Prostate gland (tissue), 2 donors: ENCODE measurements at regions not wholly inside any gene's neighbourhood (a gene's known extent, or its start where the extent isn't known, plus 50 kb on each side); places are given as distances from the start of the nearest gene placed in this dataset.

Experiments used
- DNase-seq: peaks from one replicate; pipeline ENCODE4 v3.0.0-alpha.2; 2019; ENCODE audit warnings: low spot score
- H3K27ac ChIP-seq, 2 donors: fragments of 200-600 bp; sonication (generic); 2 replicates each; pipeline ENCODE4 v1.5.1; 2017 to 2019
- H3K27me3 ChIP-seq: fragments of 200-600 bp; sonication (generic); replicated peaks from 2 replicates; pipeline ENCODE4 v1.5.1; 2019; ENCODE audit not compliant: insufficient read depth
- H3K36me3 ChIP-seq, 2 donors: fragments of 200-600 bp; sonication (generic); 1 replicate in 1 of 2; 2 replicates in 1 of 2; pipeline versions ENCODE4 v1.5.1 to v1.8.1; 2017 to 2019
- H3K4me1 ChIP-seq: fragments of 200-600 bp; sonication (generic); replicated peaks from 2 replicates; pipeline ENCODE4 v1.5.1; 2019
- H3K4me3 ChIP-seq, 2 donors: fragments of 200-600 bp; sonication (generic); 2 replicates each; pipeline ENCODE4 v1.5.1; 2017 to 2019
- H3K9me3 ChIP-seq: fragments of 200-600 bp; sonication (generic); 2 replicates; pipeline ENCODE4 v1.5.1; 2017
- POLR2A ChIP-seq: fragments of 450-650 bp; IDR thresholded peaks from one replicate; pipeline ENCODE4 v1.6.1; 2016; ENCODE audit warnings: antibody characterized with exemption, mild to moderate bottlenecking
- POLR2AphosphoS5 ChIP-seq: sonication (generic); formaldehyde crosslinking; IDR thresholded peaks from one replicate; pipeline ENCODE4 v1.6.1; 2017; ENCODE audit warnings: antibody characterized with exemption
- WGBS: methylation state at CpG from one replicate; pipeline ENCODE4 v1.1.5; 2018; 5-methylcytosine and 5-hydroxymethylcytosine counted together
- intact Hi-C: fragments of 100-400 bp; cut with DNase I; formaldehyde crosslinking; loops from one replicate; pipeline ENCODE4 v1.14.2; 2022
- TF ChIP-seq, protein P1 (sequence below), 4 experiments: fragments of 200-600 bp in 2 of 4; fragments of 450-650 bp in 2 of 4; sonication (generic) in 2 of 4; IDR thresholded peaks; 1 replicate in 3 of 4; 2 replicates in 1 of 4; pipeline ENCODE4 v1.5.1; 2016 to 2019; ENCODE audit warnings: antibody characterized with exemption in 4 of 4, mild to moderate bottlenecking in 2 of 4, moderate library complexity in 2 of 4

DNA sequence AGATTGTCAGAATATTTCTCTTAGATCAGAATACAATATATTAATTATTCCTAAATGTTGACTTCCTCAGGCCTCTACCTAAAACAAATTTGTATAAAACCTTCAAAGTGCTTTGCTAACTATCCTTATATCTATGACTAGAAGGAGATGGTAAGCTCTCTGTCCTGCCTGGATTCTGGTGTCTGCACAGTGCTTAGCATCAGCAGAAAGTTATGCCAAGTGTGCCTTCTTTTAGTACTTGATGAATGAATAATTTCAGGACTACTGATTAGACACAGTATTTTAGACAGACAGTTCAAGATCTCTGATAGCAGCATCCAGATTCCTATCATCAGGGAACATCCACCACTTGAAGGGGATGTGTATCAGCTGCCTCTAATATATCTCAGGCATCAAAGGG, 242.4 kb upstream of the TLL1 start:
- Histone ChIP-seq H3K36me3 (no peaks in the 10 kb centered on the region), H3K4me3 (no peak overlapping the region), H3K27me3 (no peaks in the 10 kb centered on the region), H3K9me3 (no peaks in the 10 kb centered on the region), H3K27ac (no peak overlapping the region), H3K4me1 (no peaks in the 10 kb centered on the region)
- TF ChIP-seq POLR2AphosphoS5 (no peak), POLR2A (no peak)
- TF ChIP-seq, protein P1, sequence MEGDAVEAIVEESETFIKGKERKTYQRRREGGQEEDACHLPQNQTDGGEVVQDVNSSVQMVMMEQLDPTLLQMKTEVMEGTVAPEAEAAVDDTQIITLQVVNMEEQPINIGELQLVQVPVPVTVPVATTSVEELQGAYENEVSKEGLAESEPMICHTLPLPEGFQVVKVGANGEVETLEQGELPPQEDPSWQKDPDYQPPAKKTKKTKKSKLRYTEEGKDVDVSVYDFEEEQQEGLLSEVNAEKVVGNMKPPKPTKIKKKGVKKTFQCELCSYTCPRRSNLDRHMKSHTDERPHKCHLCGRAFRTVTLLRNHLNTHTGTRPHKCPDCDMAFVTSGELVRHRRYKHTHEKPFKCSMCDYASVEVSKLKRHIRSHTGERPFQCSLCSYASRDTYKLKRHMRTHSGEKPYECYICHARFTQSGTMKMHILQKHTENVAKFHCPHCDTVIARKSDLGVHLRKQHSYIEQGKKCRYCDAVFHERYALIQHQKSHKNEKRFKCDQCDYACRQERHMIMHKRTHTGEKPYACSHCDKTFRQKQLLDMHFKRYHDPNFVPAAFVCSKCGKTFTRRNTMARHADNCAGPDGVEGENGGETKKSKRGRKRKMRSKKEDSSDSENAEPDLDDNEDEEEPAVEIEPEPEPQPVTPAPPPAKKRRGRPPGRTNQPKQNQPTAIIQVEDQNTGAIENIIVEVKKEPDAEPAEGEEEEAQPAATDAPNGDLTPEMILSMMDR (IDR thresholded peaks at IDR 0.05) = no peak
- intact Hi-C loops = no loop called here
- no peak for DNase-seq

DNA sequence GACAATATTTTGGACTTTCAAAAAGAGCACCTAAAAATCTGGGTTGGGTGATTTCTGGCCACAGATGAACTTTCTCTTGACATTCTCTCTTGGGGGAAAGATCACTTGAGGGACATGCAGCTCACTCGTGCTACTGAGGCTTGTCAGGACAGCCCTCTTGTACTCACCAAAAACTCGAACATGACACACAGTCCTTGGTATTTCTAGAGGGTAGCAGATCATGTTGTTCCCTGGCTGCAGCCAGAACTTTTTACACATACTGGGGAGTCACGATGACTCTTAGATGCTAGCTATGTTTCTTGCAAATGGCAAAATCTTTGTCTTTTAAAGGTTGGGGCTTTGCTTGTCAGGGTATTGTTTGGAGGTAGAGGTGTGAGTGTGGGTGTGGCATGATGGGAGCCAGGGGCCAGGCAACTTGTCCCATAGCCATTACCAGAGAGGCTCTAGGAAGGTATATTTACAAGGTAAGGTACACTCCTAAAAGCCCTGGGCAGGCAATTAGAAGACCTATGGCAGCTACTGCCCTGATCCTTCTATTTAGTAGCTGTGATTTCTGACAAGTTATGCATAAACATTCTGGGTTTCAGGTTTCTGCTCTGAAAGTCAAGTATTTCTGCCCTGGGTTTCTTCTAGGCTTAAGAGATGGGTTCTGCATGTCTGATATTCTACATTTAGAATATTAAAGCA, 241.7 kb upstream of the TLL1 start:
- H3K36me3 ChIP-seq = no peaks in the 10 kb centered on the region
- H3K4me1 ChIP-seq = no peaks in the 10 kb centered on the region
- H3K27me3 ChIP-seq = no peaks in the 10 kb centered on the region
- intact Hi-C loops = no loop called here
- 30% methylated on average over 3 of the region's 3 CpGs for WGBS
- no peak for TF ChIP-seq POLR2A
- TF ChIP-seq, protein P1 (IDR thresholded peaks at IDR 0.05) = no peak
- no peak for TF ChIP-seq POLR2AphosphoS5
- H3K4me3 ChIP-seq = no peak overlapping the region
- H3K9me3 ChIP-seq = no peaks in the 10 kb centered on the region
- no peak overlapping the region for H3K27ac ChIP-seq
- no peak for DNase-seq

DNA sequence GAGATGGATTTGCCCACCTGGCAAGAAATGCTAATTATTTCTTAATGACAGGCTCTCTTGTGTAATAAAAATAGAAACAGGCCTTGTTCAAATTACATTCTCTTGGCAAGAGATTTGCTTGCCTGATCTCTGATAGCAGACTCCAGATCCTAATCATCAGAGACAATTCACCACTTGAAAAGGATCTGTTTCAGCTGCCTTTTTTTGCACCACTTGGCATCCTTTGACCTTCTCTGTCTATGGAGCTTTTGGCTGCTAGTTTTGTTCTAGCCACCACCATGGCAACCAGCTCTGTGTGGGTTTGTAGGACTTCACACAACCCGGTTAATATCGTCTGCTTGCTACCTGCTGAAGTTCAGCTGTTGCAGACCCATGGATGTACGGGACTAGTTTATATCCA, 241.1 kb upstream of the TLL1 start:
- Histone ChIP-seq H3K9me3 (no peaks in the 10 kb centered on the region), H3K27ac (no peak overlapping the region), H3K4me1 (no peaks in the 10 kb centered on the region), H3K4me3 (no peak overlapping the region), H3K36me3 (no peaks in the 10 kb centered on the region), H3K27me3 (no peaks in the 10 kb centered on the region)
- TF ChIP-seq, protein P1 (IDR thresholded peaks at IDR 0.05) = no peak
- TF ChIP-seq POLR2AphosphoS5 (no peak), POLR2A (no peak)
- 23% methylated on average over 3 of the region's 3 CpGs for WGBS
- no peak for DNase-seq
- intact Hi-C loops = no loop called here

DNA sequence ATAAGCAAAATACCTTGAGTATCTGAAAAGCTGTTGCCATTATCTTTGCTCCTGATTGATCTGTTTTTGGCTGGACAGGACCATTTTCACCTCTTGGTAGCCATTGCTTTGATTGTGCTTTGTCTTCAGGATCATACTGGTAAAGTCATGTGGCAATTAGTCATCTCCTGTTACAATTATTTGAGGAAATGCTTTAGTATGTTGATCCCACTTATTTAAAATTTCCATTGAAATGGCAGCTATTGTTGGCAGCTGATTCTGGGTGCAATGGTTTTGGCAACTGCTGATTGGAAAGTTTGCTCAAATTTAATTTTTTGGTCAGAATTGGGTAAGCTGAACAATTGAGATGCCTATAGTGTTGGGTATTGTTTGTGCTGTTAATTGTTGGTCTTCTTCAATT, 238.3 kb upstream of the TLL1 start:
- no peaks in the 10 kb centered on the region for H3K27me3 ChIP-seq
- H3K4me3 ChIP-seq = no peak overlapping the region
- TF ChIP-seq, protein P1 (IDR thresholded peaks at IDR 0.05) = no peak
- TF ChIP-seq POLR2AphosphoS5 = no peak
- TF ChIP-seq POLR2A = no peak
- intact Hi-C loops = no loop called here
- H3K36me3 ChIP-seq = no peaks in the 10 kb centered on the region
- no peak for DNase-seq
- no peak overlapping the region for H3K27ac ChIP-seq
- H3K9me3 ChIP-seq = no peaks in the 10 kb centered on the region
- H3K4me1 ChIP-seq = no peaks in the 10 kb centered on the region

DNA sequence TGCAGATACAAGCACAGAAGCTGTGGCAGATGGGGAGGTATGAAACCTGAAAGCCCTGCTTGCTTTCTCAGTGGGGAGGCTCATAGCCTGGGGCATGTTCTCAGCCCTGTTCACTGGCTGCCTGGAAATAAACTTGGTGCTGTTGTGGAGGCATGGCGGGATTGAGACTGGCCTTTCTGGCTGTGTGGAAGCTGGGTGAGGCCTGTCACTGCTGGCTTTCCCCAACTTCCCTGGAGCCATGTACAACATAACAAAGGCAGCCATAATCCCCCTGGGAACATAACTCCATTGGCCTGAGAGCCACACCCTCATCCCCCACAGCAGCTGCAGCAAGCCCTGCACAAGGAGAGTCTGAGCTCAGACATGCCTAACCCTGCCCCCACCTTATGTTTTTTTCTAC, 237.7 kb upstream of the TLL1 start:
- H3K4me3 ChIP-seq = no peak overlapping the region
- no peaks in the 10 kb centered on the region for H3K36me3 ChIP-seq
- H3K27ac ChIP-seq = no peak overlapping the region
- no peaks in the 10 kb centered on the region for H3K27me3 ChIP-seq
- H3K9me3 ChIP-seq = no peaks in the 10 kb centered on the region
- no peak for DNase-seq
- 79% methylated on average over 1 of the region's 1 CpG for WGBS
- TF ChIP-seq, protein P1 (IDR thresholded peaks at IDR 0.05) = no peak
- no peak for TF ChIP-seq POLR2A
- no peak for TF ChIP-seq POLR2AphosphoS5
- intact Hi-C loops = no loop called here
- H3K4me1 ChIP-seq = no peaks in the 10 kb centered on the region
